ENCODE measurements at regions not wholly inside any gene's neighbourhood (a gene's known extent, or its start where the extent isn't known, plus 50 kb on each side); places are given as distances from the start of the nearest gene placed in this dataset.

GRCh38 chr4:146004730-146005129, 66.1 kb upstream of the ZNF827 start:
- H3K4me1 ChIP-seq: no peaks in the 10 kb centered on the region
- no peak overlapping the region for H3K4me3 ChIP-seq
- DNase-seq: no peak
- intact Hi-C loops (cut with DNase I): no loop called here
- peaks cover 0 to 10% (median 1%) of the 10 kb centered on the region in 4 donors for H3K9me3 ChIP-seq
- WGBS, 2 donors: 83 to 84% methylated on average over 1 of the region's 1 CpG
- TF ChIP-seq POLR2A (IDR thresholded peaks at IDR 0.05): no peak
- TF ChIP-seq, protein P1, sequence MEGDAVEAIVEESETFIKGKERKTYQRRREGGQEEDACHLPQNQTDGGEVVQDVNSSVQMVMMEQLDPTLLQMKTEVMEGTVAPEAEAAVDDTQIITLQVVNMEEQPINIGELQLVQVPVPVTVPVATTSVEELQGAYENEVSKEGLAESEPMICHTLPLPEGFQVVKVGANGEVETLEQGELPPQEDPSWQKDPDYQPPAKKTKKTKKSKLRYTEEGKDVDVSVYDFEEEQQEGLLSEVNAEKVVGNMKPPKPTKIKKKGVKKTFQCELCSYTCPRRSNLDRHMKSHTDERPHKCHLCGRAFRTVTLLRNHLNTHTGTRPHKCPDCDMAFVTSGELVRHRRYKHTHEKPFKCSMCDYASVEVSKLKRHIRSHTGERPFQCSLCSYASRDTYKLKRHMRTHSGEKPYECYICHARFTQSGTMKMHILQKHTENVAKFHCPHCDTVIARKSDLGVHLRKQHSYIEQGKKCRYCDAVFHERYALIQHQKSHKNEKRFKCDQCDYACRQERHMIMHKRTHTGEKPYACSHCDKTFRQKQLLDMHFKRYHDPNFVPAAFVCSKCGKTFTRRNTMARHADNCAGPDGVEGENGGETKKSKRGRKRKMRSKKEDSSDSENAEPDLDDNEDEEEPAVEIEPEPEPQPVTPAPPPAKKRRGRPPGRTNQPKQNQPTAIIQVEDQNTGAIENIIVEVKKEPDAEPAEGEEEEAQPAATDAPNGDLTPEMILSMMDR (IDR thresholded peaks at IDR 0.05): no peak
- no peak for TF ChIP-seq EP300 (IDR thresholded peaks at IDR 0.05)
- no peak for TF ChIP-seq POLR2AphosphoS5 (IDR thresholded peaks at IDR 0.05)
- H3K27ac ChIP-seq: no peak overlapping the region
- no peaks in the 10 kb centered on the region for H3K36me3 ChIP-seq
- H3K27me3 ChIP-seq: no peaks in the 10 kb centered on the region

GRCh38 chr4:145988628-145989027, 50.0 kb upstream of the ZNF827 start:
- Histone ChIP-seq H3K4me1 (no peaks in the 10 kb centered on the region), H3K27ac (no peak overlapping the region), H3K4me3 (no peak overlapping the region), H3K27me3 (no peaks in the 10 kb centered on the region), H3K36me3 (no peaks in the 10 kb centered on the region), H3K9me3 (no peaks in the 10 kb centered on the region)
- 78 to 87% methylated on average over 2 of the region's 2 CpGs for WGBS, 2 donors
- intact Hi-C loops (cut with DNase I): no loop called here
- DNase-seq: no peak
- TF ChIP-seq, protein P1 (IDR thresholded peaks at IDR 0.05): no peak
- TF ChIP-seq POLR2A (IDR thresholded peaks at IDR 0.05): no peak
- TF ChIP-seq EP300 (IDR thresholded peaks at IDR 0.05): no peak
- TF ChIP-seq POLR2AphosphoS5 (IDR thresholded peaks at IDR 0.05): no peak

All from sigmoid colon (tissue), 6 donors.